ENCODE measurements at regions not wholly inside any gene's neighbourhood (a gene's known extent, or its start where the extent isn't known, plus 50 kb on each side); places are given as distances from the start of the nearest gene placed in this dataset.

- H3K36me3 ChIP-seq (ENCODE audit: low read length), result no peaks in the 10 kb centered on the region
- H3K9me2 ChIP-seq (replicated peaks; ENCODE audit: insufficient read depth, low read length), result no peaks in the 10 kb centered on the region
- no peak overlapping the region for H3K4me3 ChIP-seq (ENCODE audit: insufficient read depth, low read length, poor library complexity, severe bottlenecking)
- H3K27ac ChIP-seq (ENCODE audit: low read depth, low read length), result no peak overlapping the region
- no peaks in the 10 kb centered on the region for H3F3A ChIP-seq (ENCODE audit: insufficient read depth)
- no peak overlapping the region for H3K9ac ChIP-seq (ENCODE audit: low read length)
- no peaks in the 10 kb centered on the region for H3K79me2 ChIP-seq (ENCODE audit: insufficient read depth, low read length)
- no peaks in the 10 kb centered on the region for H3K27me3 ChIP-seq (ENCODE audit: low read length)
- no peak overlapping the region for H3K4me2 ChIP-seq (ENCODE audit: low read depth, low read length, poor library complexity, severe bottlenecking)
- H2AFZ ChIP-seq (ENCODE audit: low read depth, low read length, severe bottlenecking), result no peak overlapping the region
- TF ChIP-seq CTCF (IDR thresholded peaks at IDR 0.05; ENCODE audit: insufficient read depth, low read length, poor library complexity, severe bottlenecking), result no peak
- TF ChIP-seq EZH2phosphoT487 (conservative IDR thresholded peaks at IDR 0.05; ENCODE audit: low read length), result no peak
- H4K20me1 ChIP-seq (ENCODE audit: low read depth, low read length), result no peaks in the 10 kb centered on the region
- H3K9me3 ChIP-seq (ENCODE audit: insufficient read depth, low read length), result no peaks in the 10 kb centered on the region
Measured at GRCh38 chr20:60892095-60892813, 359.8 kb upstream of the CDH4 start.

GRCh38 chr20:60894091-60894490 is 358.0 kb upstream of the CDH4 start:
- H3K27ac ChIP-seq (ENCODE audit: low read depth, low read length), result no peak overlapping the region
- H3F3A ChIP-seq (ENCODE audit: insufficient read depth), result no peaks in the 10 kb centered on the region
- TF ChIP-seq EZH2phosphoT487 (conservative IDR thresholded peaks at IDR 0.05; ENCODE audit: low read length), result no peak
- TF ChIP-seq CTCF (IDR thresholded peaks at IDR 0.05; ENCODE audit: insufficient read depth, low read length, poor library complexity, severe bottlenecking), result no peak
- no peak overlapping the region for H3K9ac ChIP-seq (ENCODE audit: low read length)
- H3K9me2 ChIP-seq (replicated peaks; ENCODE audit: insufficient read depth, low read length), result no peaks in the 10 kb centered on the region
- H2AFZ ChIP-seq (ENCODE audit: low read depth, low read length, severe bottlenecking), result no peak overlapping the region
- no peaks in the 10 kb centered on the region for H4K20me1 ChIP-seq (ENCODE audit: low read depth, low read length)
- H3K79me2 ChIP-seq (ENCODE audit: insufficient read depth, low read length), result no peaks in the 10 kb centered on the region
- no peaks in the 10 kb centered on the region for H3K27me3 ChIP-seq (ENCODE audit: low read length)
- H3K4me3 ChIP-seq (ENCODE audit: insufficient read depth, low read length, poor library complexity, severe bottlenecking), result no peak overlapping the region
- no peaks in the 10 kb centered on the region for H3K36me3 ChIP-seq (ENCODE audit: low read length)
- no peak overlapping the region for H3K4me2 ChIP-seq (ENCODE audit: low read depth, low read length, poor library complexity, severe bottlenecking)
- H3K9me3 ChIP-seq (ENCODE audit: insufficient read depth, low read length), result no peaks in the 10 kb centered on the region

GRCh38 chr20:60895363-60896079 is 356.5 kb upstream of the CDH4 start:
- H3K79me2 ChIP-seq (ENCODE audit: insufficient read depth, low read length), result no peaks in the 10 kb centered on the region

More at GRCh38 chr20:60895363-60896079, 356.5 kb upstream of the CDH4 start:
- H3K4me2 ChIP-seq (ENCODE audit: low read depth, low read length, poor library complexity, severe bottlenecking), result no peak overlapping the region
- no peak overlapping the region for H3K4me3 ChIP-seq (ENCODE audit: insufficient read depth, low read length, poor library complexity, severe bottlenecking)
- no peaks in the 10 kb centered on the region for H3K9me3 ChIP-seq (ENCODE audit: insufficient read depth, low read length)
- H2AFZ ChIP-seq (ENCODE audit: low read depth, low read length, severe bottlenecking), result no peak overlapping the region
- no peak overlapping the region for H3K9ac ChIP-seq (ENCODE audit: low read length)
- no peaks in the 10 kb centered on the region for H3F3A ChIP-seq (ENCODE audit: insufficient read depth)
- no peaks in the 10 kb centered on the region for H3K9me2 ChIP-seq (replicated peaks; ENCODE audit: insufficient read depth, low read length)
- H4K20me1 ChIP-seq (ENCODE audit: low read depth, low read length), result no peaks in the 10 kb centered on the region
- TF ChIP-seq CTCF (IDR thresholded peaks at IDR 0.05; ENCODE audit: insufficient read depth, low read length, poor library complexity, severe bottlenecking), result no peak
- no peak for TF ChIP-seq EZH2phosphoT487 (conservative IDR thresholded peaks at IDR 0.05; ENCODE audit: low read length)
- H3K27ac ChIP-seq (ENCODE audit: low read depth, low read length), result no peak overlapping the region
- H3K36me3 ChIP-seq (ENCODE audit: low read length), result no peaks in the 10 kb centered on the region
- no peaks in the 10 kb centered on the region for H3K27me3 ChIP-seq (ENCODE audit: low read length)
